ENCODE measurements at regions not wholly inside any gene's neighbourhood (a gene's known extent, or its start where the extent isn't known, plus 50 kb on each side); places are given as distances from the start of the nearest gene placed in this dataset.

- DNase-seq (ENCODE audit: low spot score) (no peak), ATAC-seq (ENCODE audit: insufficient number of reproducible peaks, low FRiP score, low read depth) (no peak)
- Histone ChIP-seq H3K4me1 (ENCODE audit: control insufficient read depth in 1 of 2, low read depth in 2 of 2) (no peaks in the 10 kb centered on the region), H3K4me3 (no peak overlapping the region), H3K9me3 (no peaks in the 10 kb centered on the region), H3K27me3 (replicated peaks; ENCODE audit: insufficient read depth) (no peaks in the 10 kb centered on the region), H3K27ac (no peak overlapping the region), H3K36me3 (no peaks in the 10 kb centered on the region)
- TF ChIP-seq CTCF (IDR thresholded peaks at IDR 0.05), result no peak
These were observed 789.6 kb upstream of the SLIT2 start for GRCh38 chr4:19462117-19462516.

GRCh38 chr4:19455850-19456602 is 795.7 kb upstream of the SLIT2 start:
- TF ChIP-seq CTCF (IDR thresholded peaks at IDR 0.05), result no peak
- H3K4me1 ChIP-seq (ENCODE audit: control insufficient read depth in 1 of 2, low read depth in 2 of 2), result no peaks in the 10 kb centered on the region
- no peaks in the 10 kb centered on the region for H3K36me3 ChIP-seq
- no peak overlapping the region for H3K27ac ChIP-seq
- no peaks in the 10 kb centered on the region for H3K9me3 ChIP-seq
- no peak for DNase-seq (ENCODE audit: low spot score)
- no peak overlapping the region for H3K4me3 ChIP-seq
- H3K27me3 ChIP-seq (replicated peaks; ENCODE audit: insufficient read depth), result no peaks in the 10 kb centered on the region
- no peak for ATAC-seq (ENCODE audit: insufficient number of reproducible peaks, low FRiP score, low read depth)

GRCh38 chr4:19455196-19455595 is 796.5 kb upstream of the SLIT2 start:
- ATAC-seq (ENCODE audit: insufficient number of reproducible peaks, low FRiP score, low read depth), result no peak
- Histone ChIP-seq H3K4me1 (ENCODE audit: control insufficient read depth in 1 of 2, low read depth in 2 of 2) (no peaks in the 10 kb centered on the region), H3K27me3 (replicated peaks; ENCODE audit: insufficient read depth) (no peaks in the 10 kb centered on the region), H3K4me3 (no peak overlapping the region), H3K9me3 (no peaks in the 10 kb centered on the region), H3K27ac (no peak overlapping the region), H3K36me3 (no peaks in the 10 kb centered on the region)
- DNase-seq (ENCODE audit: low spot score), result no peak
- no peak for TF ChIP-seq CTCF (IDR thresholded peaks at IDR 0.05)

- no peak for TF ChIP-seq CTCF (IDR thresholded peaks at IDR 0.05)
- no peaks in the 10 kb centered on the region for H3K4me1 ChIP-seq (ENCODE audit: control insufficient read depth in 1 of 2, low read depth in 2 of 2)
- DNase-seq (ENCODE audit: low spot score) (no peak), ATAC-seq (ENCODE audit: insufficient number of reproducible peaks, low FRiP score, low read depth) (no peak)
- no peaks in the 10 kb centered on the region for H3K9me3 ChIP-seq
- no peaks in the 10 kb centered on the region for H3K27me3 ChIP-seq (replicated peaks; ENCODE audit: insufficient read depth)
- H3K27ac ChIP-seq, result no peak overlapping the region
- no peaks in the 10 kb centered on the region for H3K36me3 ChIP-seq
- H3K4me3 ChIP-seq, result no peak overlapping the region
These were observed 813.5 kb upstream of the SLIT2 start for GRCh38 chr4:19438233-19438632.

- no peaks in the 10 kb centered on the region for H3K4me1 ChIP-seq (ENCODE audit: control insufficient read depth in 1 of 2, low read depth in 2 of 2)
- no peak overlapping the region for H3K4me3 ChIP-seq
- ATAC-seq (ENCODE audit: insufficient number of reproducible peaks, low FRiP score, low read depth) (no peak), DNase-seq (ENCODE audit: low spot score) (no peak)
- no peak for TF ChIP-seq CTCF (IDR thresholded peaks at IDR 0.05)
- no peaks in the 10 kb centered on the region for H3K27me3 ChIP-seq (replicated peaks; ENCODE audit: insufficient read depth)
- no peak overlapping the region for H3K27ac ChIP-seq
- H3K36me3 ChIP-seq, result no peaks in the 10 kb centered on the region
- no peaks in the 10 kb centered on the region for H3K9me3 ChIP-seq
These were observed 814.7 kb upstream of the SLIT2 start for GRCh38 chr4:19437008-19437407.
